ENCODE measurements at regions not wholly inside any gene's neighbourhood (a gene's known extent, or its start where the extent isn't known, plus 50 kb on each side); places are given as distances from the start of the nearest gene placed in this dataset.

DNA sequence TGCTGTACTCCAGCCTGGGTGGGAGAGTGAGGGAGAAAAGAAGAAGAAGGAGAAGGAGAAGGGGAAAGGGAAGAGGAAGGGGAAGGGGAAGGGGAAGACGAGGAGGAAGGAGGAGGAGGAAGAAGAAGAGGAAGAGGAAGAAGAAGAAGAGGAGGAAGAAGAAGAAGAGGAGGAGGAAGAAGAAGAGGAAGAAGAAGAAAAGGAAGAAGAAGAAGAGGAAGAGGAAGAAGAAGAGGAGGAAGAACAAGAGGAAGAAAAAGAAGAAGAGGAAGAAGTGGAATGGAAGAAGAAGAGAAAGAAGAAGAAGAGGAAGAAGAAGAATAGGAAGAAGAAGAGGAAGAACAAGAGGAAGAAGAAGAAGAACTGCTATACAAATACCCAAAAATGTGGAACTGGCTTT is 507.4 kb upstream of the TMPO start:
- Histone ChIP-seq H2BK12ac (ENCODE audit: insufficient read length, low read depth, low read length) (no peak overlapping the region), H3K27me3 (ENCODE audit: insufficient read depth, low read length) (no peaks in the 10 kb centered on the region), H2AK5ac (ENCODE audit: insufficient read length, low read length) (no peak overlapping the region), H4K20me1 (ENCODE audit: control insufficient read depth, insufficient read depth, insufficient read length) (no peaks in the 10 kb centered on the region), H3K9me3 (ENCODE audit: control insufficient read depth, low read depth, low read length) (no peaks in the 10 kb centered on the region), H4K5ac (ENCODE audit: insufficient read length, low read depth, low read length) (no peak overlapping the region), H2BK20ac (ENCODE audit: low read depth, low read length, poor library complexity, severe bottlenecking) (no peak overlapping the region), H2AFZ (ENCODE audit: low read length) (no peak overlapping the region), H4K8ac (replicated peaks; ENCODE audit: insufficient read length, low read depth, low read length) (no peak overlapping the region), H3K23ac (ENCODE audit: insufficient read length, low read depth, low read length) (no peak overlapping the region), H2BK120ac (ENCODE audit: low read depth, low read length, poor library complexity, severe bottlenecking) (no peak overlapping the region), H3K56ac (ENCODE audit: insufficient read length, low read depth, low read length) (no peak overlapping the region), H3K4ac (ENCODE audit: low read depth, low read length) (no peak overlapping the region), H3K27ac (ENCODE audit: insufficient read length, low read depth, low read length) (no peak overlapping the region), H3K14ac (ENCODE audit: insufficient read depth, low read length) (no peak overlapping the region), H4K91ac (ENCODE audit: insufficient read length, low read depth, low read length) (no peak overlapping the region), H3K9ac (ENCODE audit: extremely low read depth, insufficient read length, low read length) (no peak overlapping the region), H3K18ac (ENCODE audit: insufficient read length, low read depth, low read length) (no peak overlapping the region), H3T11ph (ENCODE audit: low read length) (no peak overlapping the region), H3K79me2 (ENCODE audit: insufficient read depth, low read length) (no peaks in the 10 kb centered on the region), H3K79me1 (ENCODE audit: insufficient read depth, low read depth, low read length, poor library complexity, severe bottlenecking) (no peaks in the 10 kb centered on the region), H3K4me2 (ENCODE audit: insufficient read depth, insufficient read length, low read length) (no peak overlapping the region), H2BK5ac (ENCODE audit: insufficient read length, low read length) (no peak overlapping the region), H3K23me2 (ENCODE audit: insufficient read length, low read depth, low read length, poor library complexity, severe bottlenecking) (no peaks in the 10 kb centered on the region), H3K4me1 (ENCODE audit: insufficient read depth, low read length) (no peaks in the 10 kb centered on the region), H2BK15ac (ENCODE audit: low read depth, low read length) (no peak overlapping the region)
- H3K27me3 Mint-ChIP-seq (ENCODE audit: low read depth), result no peaks in the 10 kb centered on the region
- no peak overlapping the region for H3K4me3 Mint-ChIP-seq
- TF ChIP-seq, protein P1, sequence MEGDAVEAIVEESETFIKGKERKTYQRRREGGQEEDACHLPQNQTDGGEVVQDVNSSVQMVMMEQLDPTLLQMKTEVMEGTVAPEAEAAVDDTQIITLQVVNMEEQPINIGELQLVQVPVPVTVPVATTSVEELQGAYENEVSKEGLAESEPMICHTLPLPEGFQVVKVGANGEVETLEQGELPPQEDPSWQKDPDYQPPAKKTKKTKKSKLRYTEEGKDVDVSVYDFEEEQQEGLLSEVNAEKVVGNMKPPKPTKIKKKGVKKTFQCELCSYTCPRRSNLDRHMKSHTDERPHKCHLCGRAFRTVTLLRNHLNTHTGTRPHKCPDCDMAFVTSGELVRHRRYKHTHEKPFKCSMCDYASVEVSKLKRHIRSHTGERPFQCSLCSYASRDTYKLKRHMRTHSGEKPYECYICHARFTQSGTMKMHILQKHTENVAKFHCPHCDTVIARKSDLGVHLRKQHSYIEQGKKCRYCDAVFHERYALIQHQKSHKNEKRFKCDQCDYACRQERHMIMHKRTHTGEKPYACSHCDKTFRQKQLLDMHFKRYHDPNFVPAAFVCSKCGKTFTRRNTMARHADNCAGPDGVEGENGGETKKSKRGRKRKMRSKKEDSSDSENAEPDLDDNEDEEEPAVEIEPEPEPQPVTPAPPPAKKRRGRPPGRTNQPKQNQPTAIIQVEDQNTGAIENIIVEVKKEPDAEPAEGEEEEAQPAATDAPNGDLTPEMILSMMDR (conservative IDR thresholded peaks at IDR 0.05), result no peak
- DNase-seq, result no peak
- H3K4me1 Mint-ChIP-seq, result peaks cover 2 to 6% of the 10 kb centered on the region in 2 experiments
- no peaks in the 10 kb centered on the region for H3K36me3 Mint-ChIP-seq (ENCODE audit: insufficient read depth in 1 of 3, low read depth in 3 of 3)
- H3K27ac Mint-ChIP-seq, result no peak overlapping the region
- WGBS (ENCODE audit: extremely low coverage, insufficient read length, low lambda C conversion rate), result no CpG with 5 or more reads among the region's 1 CpG
- H3K9me3 Mint-ChIP-seq, result no peaks in the 10 kb centered on the region; a peak in 1 of 5 replicates

All from H9 (cell line).